Right lobe of liver (tissue), 4 donors: ENCODE measurements at regions not wholly inside any gene's neighbourhood (a gene's known extent, or its start where the extent isn't known, plus 50 kb on each side); places are given as distances from the start of the nearest gene placed in this dataset.

Experiments
- POLR2A ChIP-seq: fragments of 450-650 bp; IDR thresholded peaks from one replicate; pipeline ENCODE4 v1.6.1; 2017; ENCODE audit warnings: antibody characterized with exemption, mild to moderate bottlenecking
- TF ChIP-seq, protein P1 (sequence below), 4 donors: fragments of 200-600 bp in 3 of 4; fragments of 450-650 bp in 1 of 4; IDR thresholded peaks; one replicate each; pipeline versions ENCODE4 v1.5.1 to v1.8.0; 2016 to 2022; ENCODE audit warnings: antibody characterized with exemption in 4 of 4, mild to moderate bottlenecking in 2 of 4
- donor health status: DM: no; HTN: no; CAD: no.
- donor health status: DM: no; HTN: no; CAD: no.
- donor health status: DM: no; HTN: yes; CAD: no.

DNA sequence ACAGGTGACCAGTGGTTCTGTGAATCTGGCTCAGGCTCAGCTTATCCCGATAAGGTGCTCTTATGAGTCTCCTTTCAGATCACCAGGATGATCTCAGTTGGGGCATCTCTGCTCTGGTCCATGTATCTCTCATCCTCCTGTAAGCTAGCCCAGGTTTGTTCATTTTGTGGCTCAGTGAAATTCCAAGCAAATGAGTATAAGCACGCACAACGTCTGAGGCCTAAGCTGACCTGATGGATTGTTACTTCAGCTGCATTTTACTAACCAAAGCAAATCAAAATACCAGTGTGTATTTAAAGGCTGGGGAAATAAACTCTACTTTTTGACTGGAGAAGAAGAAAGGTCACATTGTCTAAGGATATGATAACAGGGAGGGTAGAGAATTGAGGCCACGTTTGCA lies 551.0 kb upstream of the BTBD3 start:
- TF ChIP-seq, protein P1, sequence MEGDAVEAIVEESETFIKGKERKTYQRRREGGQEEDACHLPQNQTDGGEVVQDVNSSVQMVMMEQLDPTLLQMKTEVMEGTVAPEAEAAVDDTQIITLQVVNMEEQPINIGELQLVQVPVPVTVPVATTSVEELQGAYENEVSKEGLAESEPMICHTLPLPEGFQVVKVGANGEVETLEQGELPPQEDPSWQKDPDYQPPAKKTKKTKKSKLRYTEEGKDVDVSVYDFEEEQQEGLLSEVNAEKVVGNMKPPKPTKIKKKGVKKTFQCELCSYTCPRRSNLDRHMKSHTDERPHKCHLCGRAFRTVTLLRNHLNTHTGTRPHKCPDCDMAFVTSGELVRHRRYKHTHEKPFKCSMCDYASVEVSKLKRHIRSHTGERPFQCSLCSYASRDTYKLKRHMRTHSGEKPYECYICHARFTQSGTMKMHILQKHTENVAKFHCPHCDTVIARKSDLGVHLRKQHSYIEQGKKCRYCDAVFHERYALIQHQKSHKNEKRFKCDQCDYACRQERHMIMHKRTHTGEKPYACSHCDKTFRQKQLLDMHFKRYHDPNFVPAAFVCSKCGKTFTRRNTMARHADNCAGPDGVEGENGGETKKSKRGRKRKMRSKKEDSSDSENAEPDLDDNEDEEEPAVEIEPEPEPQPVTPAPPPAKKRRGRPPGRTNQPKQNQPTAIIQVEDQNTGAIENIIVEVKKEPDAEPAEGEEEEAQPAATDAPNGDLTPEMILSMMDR (IDR thresholded peaks at IDR 0.05): no peak
- no peak for TF ChIP-seq POLR2A
